CD4-positive, alpha-beta T cell treated with Interleukin-2 at 100 ng/mL for 4 hours (primary cell): ENCODE measurements at regions not wholly inside any gene's neighbourhood (a gene's known extent, or its start where the extent isn't known, plus 50 kb on each side); places are given as distances from the start of the nearest gene placed in this dataset.
"Not testable (repeated sequence)": the region's sequence is repeated elsewhere in the genome, so short reads cannot be mapped to it uniquely, and the experiment has no call there.

ENCODE experiments used
- DNase-seq: peaks from one replicate; pipeline ENCODE4 v3.0.0-alpha.2; 2020; ENCODE audit warnings: low spot score

- DNase-seq = no peak
Measured at GRCh38 chr2:237196866-237197618, 111.4 kb downstream of the COPS8 start.

- no peak for DNase-seq
Measured at GRCh38 chr2:237198164-237198855, 112.6 kb downstream of the COPS8 start.

GRCh38 chr2:237199082-237199481, 113.4 kb downstream of the COPS8 start:
- DNase-seq = no peak

DNA sequence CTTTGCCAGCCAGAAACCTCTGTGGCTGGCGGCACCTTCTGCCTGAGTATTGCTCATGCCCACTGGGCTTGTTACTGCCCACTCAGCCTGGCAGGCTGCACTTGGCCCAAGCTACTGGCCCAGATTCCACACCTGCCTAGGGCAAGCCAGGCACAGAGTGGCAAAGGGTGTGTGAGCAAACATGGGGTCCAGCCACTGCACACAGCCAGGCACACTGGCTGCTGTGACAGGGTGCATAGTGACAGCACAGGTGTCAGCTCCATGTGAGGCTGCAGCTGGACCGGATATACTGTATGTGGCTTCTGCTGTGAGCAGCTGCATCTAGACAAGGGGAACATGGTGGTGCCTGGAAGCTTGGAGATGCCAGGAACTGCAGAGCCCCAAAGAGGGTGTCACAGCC, 113.9 kb downstream of the COPS8 start:
- DNase-seq = no peak

DNA sequence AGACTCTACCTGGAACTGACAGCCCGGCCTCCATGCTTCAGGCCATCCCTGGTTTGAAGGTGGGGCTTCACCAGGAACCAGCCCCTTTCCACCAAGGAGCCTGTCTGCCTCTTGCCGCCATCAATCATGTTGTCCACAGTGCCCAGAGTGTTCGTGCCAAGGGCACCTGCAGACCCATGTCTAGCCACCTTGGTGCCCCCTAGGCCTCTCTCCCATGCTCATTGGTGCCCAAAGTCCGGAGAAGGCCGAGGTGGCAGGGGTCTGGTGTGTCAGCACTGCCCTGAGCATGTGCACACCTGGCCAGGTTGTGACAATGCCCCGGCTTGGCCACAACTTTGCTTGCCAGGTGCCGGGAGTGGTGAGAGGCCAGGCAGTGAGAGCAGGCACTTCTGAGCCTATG, 114.8 kb downstream of the COPS8 start:
- no peak for DNase-seq

DNA sequence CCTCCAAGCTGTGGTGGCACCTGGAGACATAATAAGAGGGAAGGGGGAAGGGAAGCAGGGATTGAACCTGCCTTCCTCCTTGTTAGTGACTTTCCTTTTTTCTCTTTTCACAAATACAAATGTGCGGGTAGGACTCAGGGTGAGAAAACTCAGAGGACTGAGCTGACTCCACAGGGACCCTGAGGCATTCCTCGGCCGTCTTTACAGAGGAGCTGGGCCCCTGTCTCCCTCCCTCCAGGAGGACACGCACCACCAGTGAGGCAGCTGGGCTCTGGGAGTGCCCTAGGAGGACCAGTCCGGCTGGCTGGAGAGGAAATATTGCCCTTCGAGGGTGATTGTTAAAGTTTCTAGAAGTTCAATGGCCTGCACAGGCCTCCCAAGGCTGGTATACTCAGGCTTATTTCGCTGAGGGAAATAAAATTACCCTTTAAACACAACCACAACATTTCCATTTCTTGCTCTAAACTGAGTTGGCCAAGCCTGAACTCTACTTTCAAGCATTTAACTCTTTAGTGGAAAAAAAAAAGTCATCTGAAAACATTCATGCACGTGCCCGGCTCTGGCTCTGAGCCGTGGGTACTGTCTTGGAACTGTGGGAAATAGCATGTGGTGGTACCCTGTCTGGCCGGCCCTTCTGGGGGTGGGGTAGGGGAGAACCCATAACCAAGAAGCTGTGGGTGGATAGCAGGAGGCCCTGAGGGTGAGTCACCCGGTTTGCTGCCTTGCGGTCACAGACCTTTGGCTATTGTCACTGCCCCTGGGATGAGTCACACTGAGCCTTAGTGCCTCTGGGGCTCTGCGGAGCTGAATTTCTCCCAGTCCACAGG, 116.0 kb downstream of the COPS8 start:
- DNase-seq = no peak

DNA sequence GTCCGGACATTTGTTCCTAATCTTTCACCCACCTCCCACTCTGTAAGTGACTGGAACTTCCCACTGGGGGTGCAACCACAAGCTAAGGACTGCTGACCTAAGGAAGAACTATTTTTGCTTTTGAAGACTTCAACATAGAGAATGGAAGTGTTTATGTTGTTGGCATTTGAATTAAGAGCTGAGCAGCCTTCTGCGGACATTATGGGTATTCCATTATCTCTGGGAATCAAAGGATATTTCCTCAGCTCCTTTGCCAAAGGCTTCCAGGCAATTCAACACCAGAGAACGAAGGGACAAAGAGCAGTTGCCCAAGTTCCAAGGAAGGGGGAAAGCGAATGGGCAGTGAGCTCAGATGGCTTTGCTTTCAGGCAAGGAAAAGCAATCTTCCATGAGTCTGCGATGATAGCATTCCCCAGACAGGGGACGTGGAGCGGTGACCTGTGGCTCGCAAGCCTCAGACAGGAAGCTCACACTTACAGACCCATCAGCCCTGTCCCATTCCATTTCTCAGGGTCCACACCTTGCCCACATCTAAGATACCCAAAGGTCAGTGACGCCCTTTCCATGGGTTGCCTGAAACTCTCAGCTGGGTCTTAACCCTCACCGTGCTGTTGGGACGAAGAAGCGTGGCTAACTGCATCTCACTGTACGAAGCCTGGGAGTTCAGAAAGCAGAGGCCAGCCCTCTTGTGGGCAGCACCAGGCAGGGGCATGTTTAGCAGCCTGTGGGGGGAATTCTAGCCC, 116.8 kb downstream of the COPS8 start:
- DNase-seq = no peak

- DNase-seq = no peak
Measured at GRCh38 chr2:237205043-237205541, 119.4 kb downstream of the COPS8 start.

DNA sequence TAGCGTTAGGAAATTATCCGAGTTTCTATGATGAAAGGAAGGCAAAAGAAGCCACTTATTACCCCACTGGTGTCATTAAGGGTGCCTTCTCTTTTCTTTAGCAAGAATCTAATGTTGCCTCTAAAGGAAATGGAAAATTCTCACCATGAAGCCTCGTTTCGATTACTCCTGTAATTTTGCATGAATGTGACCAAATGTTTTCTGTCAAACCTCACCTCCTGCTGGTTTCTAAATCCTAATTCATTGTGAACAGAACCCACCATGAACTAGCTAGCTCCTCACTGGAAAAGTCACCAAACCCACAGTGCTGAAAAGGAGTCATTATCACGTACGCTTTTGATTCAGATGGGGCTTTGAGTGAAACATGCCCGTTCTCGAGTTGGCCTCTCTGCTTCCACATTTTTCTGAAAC, 119.9 kb downstream of the COPS8 start:
- DNase-seq = no peak

DNA sequence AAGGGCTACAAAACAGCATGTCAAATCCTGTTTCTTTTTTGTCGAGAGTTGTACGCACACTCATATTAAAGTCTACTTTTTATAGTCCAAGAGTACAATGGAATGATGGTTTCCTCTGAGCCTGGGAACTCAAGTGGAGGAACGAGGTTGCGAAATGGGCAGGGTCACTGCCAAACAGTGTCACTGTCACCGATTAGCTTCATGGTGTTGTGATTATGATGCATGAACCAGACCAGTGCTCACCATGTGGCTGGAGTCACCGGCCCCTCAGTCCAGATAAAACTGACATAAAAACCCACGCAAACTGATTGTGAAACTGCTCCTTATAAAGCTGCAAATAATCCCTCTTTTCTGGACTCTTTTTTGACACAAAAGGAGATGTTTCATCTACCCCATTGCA, 122.0 kb downstream of the COPS8 start:
- no peak for DNase-seq

GRCh38 chr2:237208373-237209260, 122.9 kb downstream of the COPS8 start:
- no peak for DNase-seq

DNA sequence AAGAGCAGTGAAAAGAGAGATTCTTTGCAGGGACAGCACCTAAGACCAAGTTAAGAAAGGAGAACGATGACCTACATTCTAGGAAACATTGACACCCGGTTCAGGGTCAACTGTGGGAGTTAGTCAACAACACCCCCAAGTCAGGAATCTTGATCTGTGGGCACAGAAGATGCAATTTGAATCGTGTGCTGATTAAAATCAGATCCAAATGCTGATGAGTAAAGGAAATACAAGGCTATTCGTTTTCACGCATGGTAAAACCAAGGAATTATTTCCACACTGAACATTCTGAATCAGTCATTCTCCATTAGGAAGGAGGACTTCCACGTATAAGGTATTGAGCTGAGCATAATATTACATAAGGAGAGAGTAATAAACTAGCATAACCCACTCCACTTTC, 124.2 kb downstream of the COPS8 start:
- no peak for DNase-seq

DNA sequence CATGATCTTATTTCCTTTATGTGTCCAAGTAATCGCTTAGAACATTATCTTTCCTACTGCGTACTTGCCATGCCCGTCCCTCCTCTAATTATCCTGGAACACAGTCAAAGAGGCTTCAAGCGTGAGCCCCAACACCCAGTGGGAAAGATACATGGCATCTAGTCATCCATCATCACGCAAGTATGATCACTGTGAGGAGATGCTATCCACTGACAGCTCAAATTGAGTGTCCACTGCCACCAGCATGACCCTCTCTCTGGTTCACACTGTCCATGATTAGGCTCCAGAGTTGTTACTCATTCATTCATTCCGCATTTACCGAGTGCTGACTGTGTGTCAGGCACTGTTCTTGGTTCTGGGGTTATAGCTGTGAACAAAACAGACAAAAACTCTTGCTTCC, 124.6 kb downstream of the COPS8 start:
- DNase-seq = no peak

GRCh38 chr2:237210763-237211162, 125.1 kb downstream of the COPS8 start:
- no peak for DNase-seq

GRCh38 chr2:237212356-237213279, 126.9 kb downstream of the COPS8 start:
- not testable (repeated sequence) for DNase-seq

- no peak for DNase-seq
Measured at GRCh38 chr2:237213315-237214022, 127.8 kb downstream of the COPS8 start.

DNA sequence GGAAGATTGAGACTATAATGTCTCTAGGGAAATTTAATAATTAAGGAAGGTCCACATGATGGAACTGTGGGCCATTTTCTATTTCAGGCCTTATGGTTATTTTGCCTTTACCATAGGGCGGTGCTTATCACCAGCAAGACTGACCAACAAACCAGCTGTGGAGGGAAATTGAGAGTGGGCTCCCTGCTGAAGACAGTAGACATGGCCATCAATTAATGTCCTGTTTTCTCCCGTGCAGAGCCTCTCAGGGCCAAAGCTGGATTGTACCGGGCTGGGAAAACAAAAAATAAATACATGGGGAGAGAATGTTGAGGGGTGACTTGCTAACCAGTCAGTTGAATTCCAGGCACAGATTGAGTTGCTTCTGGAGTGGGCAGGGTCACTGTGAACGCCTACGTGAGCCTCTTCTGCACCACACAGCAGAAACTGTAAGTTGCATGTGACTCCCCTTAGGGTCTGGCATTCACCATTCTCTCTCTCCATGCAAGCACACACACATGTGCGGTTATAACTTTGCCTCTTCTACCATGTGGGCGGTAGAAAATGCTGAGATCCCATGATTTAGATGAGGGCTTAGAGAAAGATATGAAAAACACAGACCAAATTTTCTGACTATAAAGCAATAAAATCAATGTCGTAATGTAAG, 128.5 kb downstream of the COPS8 start:
- no peak for DNase-seq

- no peak for DNase-seq
Measured at GRCh38 chr2:237214963-237215362, 129.3 kb downstream of the COPS8 start.
